Mesodermal cell (in vitro differentiated cells): ENCODE measurements at regions not wholly inside any gene's neighbourhood (a gene's known extent, or its start where the extent isn't known, plus 50 kb on each side); places are given as distances from the start of the nearest gene placed in this dataset.

ENCODE experiments used
- H3K27ac ChIP-seq: 2 replicates; pipeline ENCODE4 v1.7.0; 2013; ENCODE audit warnings: mild to moderate bottlenecking, low read depth, low read length, moderate library complexity; ENCODE audit not compliant: severe bottlenecking
- H3K36me3 ChIP-seq: 2 replicates; pipeline ENCODE4 v1.7.1; 2013; ENCODE audit warnings: mild to moderate bottlenecking, low read length, moderate library complexity; ENCODE audit not compliant: control insufficient read depth, insufficient read depth
- H3K4me1 ChIP-seq: one replicate; pipeline ENCODE4 v1.7.1; 2013; ENCODE audit warnings: mild to moderate bottlenecking, low read length; ENCODE audit not compliant: insufficient read depth, control insufficient read depth, poor library complexity, severe bottlenecking
- H3K4me3 ChIP-seq: 2 replicates; pipeline ENCODE4 v1.7.0; 2013; ENCODE audit warnings: low read length, control low read depth, mild to moderate bottlenecking; ENCODE audit not compliant: insufficient read depth, poor library complexity, severe bottlenecking; ENCODE audit errors: extremely low read depth
- H3K9me3 ChIP-seq: 2 replicates; pipeline ENCODE4 v1.7.1; 2013; ENCODE audit warnings: mild to moderate bottlenecking, low read length, moderate library complexity; ENCODE audit not compliant: control insufficient read depth
- WGBS, 2 experiments: methylation state at CpG; one replicate each; pipeline ENCODE4 v1.1.5; 2013; ENCODE audit warnings: missing lambda C conversion rate in 2 of 2; ENCODE audit not compliant: insufficient coverage in 2 of 2; 5-methylcytosine and 5-hydroxymethylcytosine counted together

- Histone ChIP-seq H3K4me1 (peaks cover 3% of the 10 kb centered on the region), H3K36me3 (no peaks in the 10 kb centered on the region), H3K27ac (no peak overlapping the region), H3K9me3 (no peaks in the 10 kb centered on the region), H3K4me3 (no peak overlapping the region)
- WGBS, 2 experiments, result no CpG with 5 or more reads among the region's 2 CpGs
These were observed 96.5 kb upstream of the EOLA2 start for GRCh38 chrX:150034788-150035187.

DNA sequence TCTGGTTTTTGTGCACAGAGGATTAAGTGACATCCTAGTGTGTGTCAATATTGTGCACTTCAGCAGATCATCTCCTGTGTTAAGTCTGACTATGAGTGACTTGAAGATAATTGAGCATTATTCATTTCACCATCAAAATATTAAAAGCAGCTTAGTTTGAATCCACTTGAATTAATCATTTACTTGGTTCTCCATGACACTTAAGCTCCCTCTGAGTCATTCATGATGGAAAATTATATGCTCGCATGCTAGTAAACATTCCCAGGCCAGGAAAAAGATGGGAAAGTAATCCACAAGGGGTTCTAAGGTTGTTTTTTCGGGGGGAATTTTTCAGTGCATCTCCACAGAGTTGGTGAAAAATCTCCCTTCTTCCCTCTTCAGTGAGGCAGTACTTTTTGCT, 97.2 kb upstream of the EOLA2 start:
- Histone ChIP-seq H3K4me1 (peaks cover 3% of the 10 kb centered on the region), H3K27ac (no peak overlapping the region)
- WGBS, 2 experiments, result no CpG with 5 or more reads among the region's 2 CpGs

GRCh38 chrX:150036181-150036580, 97.9 kb upstream of the EOLA2 start:
- no CpG with 5 or more reads among the region's 2 CpGs for WGBS, 2 experiments
- H3K36me3 ChIP-seq, result no peaks in the 10 kb centered on the region
- no peaks in the 10 kb centered on the region for H3K9me3 ChIP-seq
- no peak overlapping the region for H3K27ac ChIP-seq
- no peak overlapping the region for H3K4me3 ChIP-seq
- peaks cover 3% of the 10 kb centered on the region for H3K4me1 ChIP-seq

More for the DNA sequence above, 97.2 kb upstream of the EOLA2 start:
- no peak overlapping the region for H3K4me3 ChIP-seq
- no peaks in the 10 kb centered on the region for H3K36me3 ChIP-seq
- no peaks in the 10 kb centered on the region for H3K9me3 ChIP-seq

DNA sequence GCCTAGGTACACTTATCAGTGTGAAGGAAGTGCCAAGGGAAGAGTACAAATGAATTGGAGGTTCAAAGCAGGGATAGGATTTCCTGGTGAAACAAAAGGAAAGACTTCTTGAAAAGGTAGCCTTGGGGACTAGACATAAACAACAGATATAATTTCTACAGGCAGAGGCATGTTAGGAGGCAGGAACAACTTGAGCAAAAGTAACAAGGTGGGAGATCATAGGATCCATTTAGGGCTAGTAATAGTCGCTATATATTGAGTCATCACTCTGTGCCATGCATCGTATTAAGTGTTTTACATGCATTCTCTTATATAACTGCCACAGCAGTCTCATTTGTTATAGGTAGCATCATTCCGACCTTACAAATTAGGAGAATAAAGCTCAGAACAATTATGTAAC, 98.3 kb upstream of the EOLA2 start:
- whole genome bisulfite sequencing, 2 experiments, result no CpG with 5 or more reads among the region's 3 CpGs
- Histone ChIP-seq H3K27ac (no peak overlapping the region), H3K4me1 (peaks cover 3% of the 10 kb centered on the region)

GRCh38 chrX:150037041-150037440, 98.8 kb upstream of the EOLA2 start:
- no peak overlapping the region for H3K27ac ChIP-seq
- WGBS, 2 experiments, result 100% methylated on average over 1 of the region's 2 CpGs; no CpG with 5 or more reads in 1 of the 2 experiments

More for the DNA sequence above, 98.3 kb upstream of the EOLA2 start:
- no peak overlapping the region for H3K4me3 ChIP-seq
- no peaks in the 10 kb centered on the region for H3K9me3 ChIP-seq
- no peaks in the 10 kb centered on the region for H3K36me3 ChIP-seq

DNA sequence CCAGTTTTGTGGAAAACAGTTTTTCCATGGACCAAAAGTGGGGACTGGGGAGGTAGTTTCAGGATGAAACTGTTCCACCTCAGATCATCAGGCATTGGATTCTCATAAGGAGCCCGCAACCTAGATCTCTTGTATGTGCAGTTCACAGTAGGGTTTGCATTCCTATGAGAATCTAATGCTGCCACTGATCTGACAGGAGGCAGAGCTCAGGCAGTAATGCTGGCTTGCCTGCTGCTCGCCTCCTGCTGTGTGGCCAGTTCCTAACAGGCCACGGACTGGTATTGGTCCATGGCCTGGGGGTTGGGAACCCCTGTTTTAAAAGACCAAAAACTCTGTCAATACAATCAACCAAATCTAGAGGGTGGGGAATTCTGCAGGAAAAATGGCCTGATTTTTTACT, 100.0 kb upstream of the EOLA2 start:
- peaks cover 3% of the 10 kb centered on the region for H3K4me1 ChIP-seq
- H3K27ac ChIP-seq, result peak overlapping the region; percentile 41
- H3K9me3 ChIP-seq, result no peaks in the 10 kb centered on the region
- no peaks in the 10 kb centered on the region for H3K36me3 ChIP-seq
- WGBS, 2 experiments, result no CpG with 5 or more reads among the region's 3 CpGs
- no peak overlapping the region for H3K4me3 ChIP-seq

More at GRCh38 chrX:150037041-150037440, 98.8 kb upstream of the EOLA2 start:
- peaks cover 3% of the 10 kb centered on the region for H3K4me1 ChIP-seq
- no peaks in the 10 kb centered on the region for H3K36me3 ChIP-seq
- no peak overlapping the region for H3K4me3 ChIP-seq
- H3K9me3 ChIP-seq, result no peaks in the 10 kb centered on the region

DNA sequence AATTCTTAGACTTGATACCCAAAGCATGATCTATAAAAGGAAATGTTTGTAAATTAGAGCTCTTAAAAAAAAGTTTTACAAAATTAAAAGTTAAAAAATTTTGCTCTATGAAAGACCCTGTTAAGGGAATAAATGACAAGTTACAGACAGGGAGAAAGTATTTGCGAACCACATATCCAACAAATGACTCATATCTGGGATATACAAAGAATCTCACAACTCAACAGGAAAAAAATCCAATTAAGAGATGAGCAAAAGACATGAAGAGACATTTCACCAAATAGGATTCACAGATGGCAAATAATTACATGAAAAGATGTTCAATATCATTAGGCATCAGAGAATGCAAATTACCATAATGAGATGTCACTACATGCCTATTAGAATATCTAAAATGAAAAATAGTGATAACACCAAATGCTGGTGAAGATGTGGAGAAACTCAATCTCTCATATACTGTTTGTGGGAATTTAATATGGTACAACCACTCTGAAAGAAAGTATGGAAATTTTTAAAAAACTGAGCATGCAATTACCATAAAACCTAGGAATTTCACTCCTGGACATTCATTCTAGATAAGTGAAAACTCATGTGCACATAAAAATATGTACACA, 100.8 kb upstream of the EOLA2 start:
- Histone ChIP-seq H3K4me3 (no peak overlapping the region), H3K27ac (peak overlapping the region; percentile 41), H3K36me3 (no peaks in the 10 kb centered on the region), H3K9me3 (no peaks in the 10 kb centered on the region), H3K4me1 (peaks cover 3% of the 10 kb centered on the region)
- no CpG with 5 or more reads among the region's 1 CpG for WGBS, 2 experiments

DNA sequence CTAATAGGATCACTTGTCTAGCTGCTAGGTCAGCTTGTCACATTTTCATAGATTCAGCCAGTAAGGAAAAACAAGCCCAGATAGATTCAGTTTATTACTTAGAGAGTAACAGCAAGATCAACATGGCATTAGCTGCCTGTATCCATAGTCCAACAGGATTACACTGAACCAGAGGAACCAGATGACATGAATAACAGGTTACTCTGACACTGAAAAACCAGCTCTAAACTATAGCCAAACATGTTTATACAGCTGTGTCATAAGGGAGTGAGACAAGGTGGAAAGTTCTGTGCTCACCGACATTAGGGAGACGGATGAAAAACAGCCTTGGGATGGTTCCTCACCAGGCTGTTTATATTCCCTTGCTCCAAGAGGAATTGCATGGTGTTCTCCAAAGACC, 102.9 kb upstream of the EOLA2 start:
- 100% methylated on average over 2 of the region's 2 CpGs; no CpG with 5 or more reads in 1 of the 2 experiments for WGBS, 2 experiments

DNA sequence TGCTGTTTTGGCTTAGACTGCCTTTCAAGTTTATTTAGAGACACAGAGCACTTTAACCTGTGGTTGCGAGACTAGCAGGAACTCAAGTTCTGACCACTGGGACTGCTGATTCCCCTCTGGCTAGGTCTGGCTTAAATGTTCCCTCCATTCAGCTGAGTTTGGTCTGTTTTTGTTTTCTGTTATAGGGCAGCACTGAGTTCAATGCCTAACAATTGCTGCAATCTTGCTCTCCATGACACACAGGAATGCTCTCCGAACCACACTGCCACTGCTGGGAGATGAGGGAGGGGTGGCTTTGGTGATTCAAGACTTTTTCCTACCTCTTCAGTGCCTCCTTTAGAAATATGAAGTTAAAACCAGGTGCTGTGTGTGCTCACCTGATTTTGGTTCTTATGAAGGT, 106.3 kb upstream of the EOLA2 start:
- H3K4me1 ChIP-seq, result peaks cover 2% of the 10 kb centered on the region
- no CpG with 5 or more reads among the region's 2 CpGs for WGBS, 2 experiments

More for the DNA sequence above, 102.9 kb upstream of the EOLA2 start:
- Histone ChIP-seq H3K9me3 (no peaks in the 10 kb centered on the region), H3K4me3 (no peak overlapping the region), H3K4me1 (peaks cover 3% of the 10 kb centered on the region), H3K27ac (no peak overlapping the region), H3K36me3 (no peaks in the 10 kb centered on the region)

GRCh38 chrX:150047818-150048217, 109.5 kb upstream of the EOLA2 start:
- Histone ChIP-seq H3K4me1 (peaks cover 17% of the 10 kb centered on the region), H3K27ac (no peak overlapping the region), H3K4me3 (no peak overlapping the region), H3K9me3 (no peaks in the 10 kb centered on the region), H3K36me3 (no peaks in the 10 kb centered on the region)
- 94% methylated on average over 3 of the region's 4 CpGs; no CpG with 5 or more reads in 1 of the 2 experiments for WGBS, 2 experiments

More for the DNA sequence above, 106.3 kb upstream of the EOLA2 start:
- no peaks in the 10 kb centered on the region for H3K9me3 ChIP-seq
- H3K4me3 ChIP-seq, result no peak overlapping the region
- no peaks in the 10 kb centered on the region for H3K36me3 ChIP-seq
- no peak overlapping the region for H3K27ac ChIP-seq

DNA sequence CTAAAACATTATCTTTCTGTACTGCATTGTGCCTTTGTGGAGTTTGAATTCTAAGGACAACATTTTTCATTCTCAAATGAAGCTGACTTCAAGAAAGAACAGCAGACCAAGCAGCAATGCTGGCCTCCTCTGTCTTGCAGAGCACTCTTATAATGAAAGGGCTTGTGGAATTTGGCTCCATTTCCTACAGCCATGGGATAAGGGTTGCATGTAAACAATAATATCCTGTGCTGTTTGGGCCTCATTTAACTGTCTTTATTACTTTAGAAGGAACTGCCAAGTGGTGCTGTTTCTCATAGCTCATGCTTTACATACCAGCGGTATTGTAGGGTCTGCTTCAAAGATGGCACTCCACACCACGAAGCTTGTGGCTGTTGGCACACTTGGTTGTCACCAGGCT, 111.4 kb upstream of the EOLA2 start:
- H3K4me3 ChIP-seq, result no peak overlapping the region
- WGBS, 2 experiments, result 83 to 100% methylated on average over 1 to 2 of the region's 2 CpGs
- H3K4me1 ChIP-seq, result peaks cover 17% of the 10 kb centered on the region
- no peaks in the 10 kb centered on the region for H3K36me3 ChIP-seq
- H3K9me3 ChIP-seq, result no peaks in the 10 kb centered on the region
- H3K27ac ChIP-seq, result no peak overlapping the region
